Ishikawa (cell line): ENCODE measurements at regions not wholly inside any gene's neighbourhood (a gene's known extent, or its start where the extent isn't known, plus 50 kb on each side); places are given as distances from the start of the nearest gene placed in this dataset.

Experiments
- EP300 ChIP-seq: IDR thresholded peaks from 2 replicates; pipeline ENCODE4 v1.6.1; 2012; ENCODE audit warnings: borderline replicate concordance
- RAD21 ChIP-seq: IDR thresholded peaks from 2 replicates; pipeline ENCODE4 v1.6.1; 2012; ENCODE audit warnings: low read depth
- TEAD4 ChIP-seq: IDR thresholded peaks from 2 replicates; pipeline ENCODE4 v1.6.1; 2012
- ZBTB7A ChIP-seq: IDR thresholded peaks from 2 replicates; pipeline ENCODE4 v1.6.1; 2012; ENCODE audit warnings: low read depth

- TF ChIP-seq ZBTB7A, result no peak
- no peak for TF ChIP-seq EP300
- no peak for TF ChIP-seq RAD21
- TF ChIP-seq TEAD4, result no peak
Observed at GRCh38 chr13:33616130-33616529, 201.8 kb upstream of the RFC3 start.
